Fibroblast of skin of left quadriceps (primary cell): ENCODE measurements at regions not wholly inside any gene's neighbourhood (a gene's known extent, or its start where the extent isn't known, plus 50 kb on each side); places are given as distances from the start of the nearest gene placed in this dataset.

Source experiments
- DNase-seq, 2 experiments: peaks; one replicate each; pipeline ENCODE4 v3.0.0-alpha.2; 2013; ENCODE audit warnings: low read depth in 2 of 2

DNA sequence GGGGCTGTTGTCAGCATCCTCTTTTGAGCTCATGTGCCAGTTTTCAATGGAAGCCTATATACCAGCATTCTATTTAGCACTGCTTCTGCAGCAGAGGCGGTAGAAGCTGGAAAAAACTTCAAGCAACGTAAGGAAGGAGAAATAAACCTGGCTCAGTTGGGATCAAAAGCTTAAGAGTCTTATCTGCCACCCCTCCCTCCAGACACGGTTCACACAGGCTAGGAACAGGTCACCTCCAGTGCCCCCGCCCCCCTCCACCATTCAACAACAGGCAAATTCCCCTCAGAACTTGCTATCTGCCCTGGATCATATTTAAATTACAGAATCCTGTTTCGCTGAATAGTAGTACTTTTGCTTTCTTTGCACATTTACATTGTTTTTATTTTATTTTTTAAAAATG, 384.8 kb upstream of the PKDCC start:
- no peak for DNase-seq

DNA sequence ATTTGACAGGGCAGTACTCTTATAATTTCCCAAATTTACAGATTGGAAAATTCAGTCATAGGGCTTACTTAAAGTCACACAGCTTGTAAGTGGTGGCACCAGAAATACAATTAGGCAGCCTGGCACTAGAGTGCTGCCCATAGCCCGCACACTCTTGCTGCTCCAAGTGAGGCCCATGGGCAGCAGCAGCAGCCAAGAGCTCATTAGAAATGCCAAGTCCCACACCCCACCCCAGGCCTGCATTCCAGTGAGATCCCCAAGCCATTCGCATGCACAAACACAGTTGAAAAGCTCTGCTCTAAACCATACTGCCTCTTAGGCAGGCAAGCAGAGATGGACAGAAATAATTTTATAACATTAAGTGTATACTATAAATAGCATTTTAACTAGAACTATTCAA, 379.3 kb upstream of the PKDCC start:
- DNase-seq: no peak

DNA sequence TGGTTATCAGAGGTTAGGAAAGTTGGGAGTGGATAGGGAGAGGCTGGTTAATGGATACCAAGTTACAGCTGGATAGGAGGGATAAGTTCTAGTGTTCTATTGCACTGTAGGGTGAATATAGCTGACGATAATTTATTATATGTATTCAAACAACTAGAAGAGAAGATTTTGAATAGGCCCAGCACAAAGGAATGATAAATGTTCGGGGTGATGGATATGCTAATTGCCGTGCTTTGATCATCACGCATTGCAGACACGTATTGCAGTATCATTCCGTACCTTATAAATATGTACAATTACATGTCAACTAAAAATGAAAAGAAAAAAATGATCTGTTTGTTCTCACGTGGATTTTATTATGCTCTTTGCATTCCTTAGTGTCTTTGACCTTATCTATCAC, 369.2 kb upstream of the PKDCC start:
- DNase-seq: no peak

DNA sequence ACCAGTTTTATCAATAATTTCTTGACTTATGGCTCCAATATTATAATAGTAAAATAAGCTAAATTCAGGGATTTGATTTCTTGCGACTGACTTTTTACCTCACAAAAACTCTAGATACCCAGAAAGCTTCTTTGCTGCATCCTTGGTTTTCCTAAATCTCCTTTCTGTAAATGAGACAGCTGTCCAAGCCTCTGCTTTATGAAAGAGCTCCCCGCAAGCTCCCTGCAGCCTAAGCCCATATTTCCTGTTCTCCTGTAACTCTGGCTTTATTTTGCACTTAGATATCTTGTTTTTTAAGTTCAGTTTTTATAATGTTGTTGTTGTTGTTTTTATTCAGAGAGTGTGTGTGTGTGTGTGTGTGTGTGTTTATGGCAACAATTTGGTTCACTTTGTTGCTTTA, 361.7 kb upstream of the PKDCC start:
- no peak for DNase-seq

DNA sequence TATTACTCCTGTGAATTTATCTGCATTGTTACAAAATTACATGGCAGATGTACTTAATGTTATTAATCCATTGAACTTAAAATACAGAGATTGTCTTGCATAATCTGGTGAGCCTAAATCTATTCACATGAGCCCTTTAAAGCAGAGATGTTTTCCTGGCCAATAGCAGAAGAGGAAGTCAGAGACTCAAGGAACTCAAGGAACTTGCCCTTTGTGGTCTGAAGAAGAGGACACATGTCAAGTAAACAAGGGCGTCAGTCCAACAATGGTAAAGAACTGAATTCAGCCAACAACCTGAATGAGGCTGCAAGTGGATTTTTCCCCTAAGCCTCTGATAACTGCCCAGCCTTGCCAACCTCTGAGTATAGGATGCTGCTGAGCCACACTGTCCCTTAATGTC, 356.3 kb upstream of the PKDCC start:
- no peak for DNase-seq

DNA sequence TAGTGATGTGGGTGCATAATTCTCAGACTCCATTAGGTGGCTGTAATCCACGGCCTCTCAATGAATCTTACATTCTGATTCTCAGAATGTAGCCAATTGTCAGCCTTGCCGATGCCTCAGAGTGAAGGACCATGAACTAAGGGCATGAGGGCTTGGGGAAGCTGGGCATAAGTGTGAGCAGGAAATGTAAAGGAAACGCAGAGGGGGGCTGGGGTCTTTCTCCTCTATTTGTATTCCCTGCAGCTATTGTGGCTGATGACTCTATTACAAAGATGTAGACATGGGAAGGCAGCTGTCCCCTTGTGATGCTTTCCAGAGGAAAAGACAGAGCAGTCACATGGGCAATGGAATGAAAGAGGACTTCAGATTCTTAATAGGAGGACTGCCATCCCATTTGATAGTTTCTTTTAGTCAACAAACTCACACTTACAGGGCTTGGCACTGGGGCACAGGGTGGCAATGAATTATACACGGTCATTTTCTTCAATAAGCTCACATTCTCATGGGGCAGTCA, 353.2 kb upstream of the PKDCC start:
- DNase-seq: no peak

DNA sequence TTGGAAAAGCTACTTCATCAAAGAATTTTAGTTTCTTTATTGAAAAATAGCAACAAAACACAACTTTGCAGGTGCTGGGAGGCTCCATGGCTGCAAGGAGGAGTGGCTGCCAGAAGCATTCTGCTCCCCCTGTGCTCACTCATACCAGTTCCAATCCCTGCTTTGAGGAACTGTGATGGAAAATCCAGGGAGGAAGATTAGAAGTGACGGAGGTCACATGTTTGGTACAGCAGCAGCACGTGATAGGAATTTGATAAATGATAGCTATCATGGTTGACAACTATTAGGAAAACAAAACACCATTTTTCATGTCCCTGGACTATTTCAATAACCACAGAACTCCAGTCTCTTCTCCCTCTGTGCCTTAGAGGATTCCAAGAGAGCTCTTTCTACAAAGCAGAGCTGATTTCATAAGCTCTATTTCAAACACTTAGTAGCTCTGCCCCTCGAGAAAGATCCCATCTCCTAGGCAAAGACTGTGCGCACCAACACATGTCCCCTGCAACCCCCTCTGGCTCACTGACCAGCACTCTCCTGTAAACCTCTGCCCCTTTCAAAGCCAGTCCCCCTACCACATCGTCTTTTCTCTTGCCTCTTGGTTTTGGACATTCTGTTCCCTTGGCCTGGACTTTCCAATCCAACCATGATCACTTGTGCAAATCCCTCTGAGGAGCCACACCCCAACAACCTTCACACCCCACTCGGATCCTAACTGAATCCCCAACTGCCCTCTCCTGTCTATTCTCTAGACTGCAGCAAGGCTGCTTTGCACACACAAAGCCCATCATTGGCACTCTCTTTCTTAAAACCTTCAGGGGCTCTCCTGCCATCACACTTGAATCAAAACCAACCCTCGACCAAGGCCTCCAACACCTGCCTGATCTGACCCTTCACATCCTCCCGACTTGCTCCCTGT, 352.4 kb upstream of the PKDCC start:
- no peak for DNase-seq

DNA sequence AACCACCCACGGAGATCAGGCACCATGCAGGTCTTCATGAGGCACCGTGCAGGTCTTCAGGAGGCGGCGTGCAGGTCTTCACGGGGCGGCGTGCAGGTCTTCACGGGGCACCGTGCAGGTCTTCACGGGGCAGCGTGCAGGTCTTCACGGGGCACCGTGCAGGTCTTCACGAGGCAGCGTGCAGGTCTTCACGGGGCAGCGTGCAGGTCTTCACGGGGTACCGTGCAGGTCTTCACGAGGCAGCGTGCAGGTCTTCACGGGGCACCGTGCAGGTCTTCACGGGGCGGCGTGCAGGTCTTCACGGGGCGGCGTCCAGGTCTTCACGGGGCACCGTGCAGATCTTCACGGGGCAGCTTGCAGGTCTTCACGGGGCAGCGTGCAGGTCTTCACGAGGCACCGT, 350.4 kb upstream of the PKDCC start:
- DNase-seq: no peak

DNA sequence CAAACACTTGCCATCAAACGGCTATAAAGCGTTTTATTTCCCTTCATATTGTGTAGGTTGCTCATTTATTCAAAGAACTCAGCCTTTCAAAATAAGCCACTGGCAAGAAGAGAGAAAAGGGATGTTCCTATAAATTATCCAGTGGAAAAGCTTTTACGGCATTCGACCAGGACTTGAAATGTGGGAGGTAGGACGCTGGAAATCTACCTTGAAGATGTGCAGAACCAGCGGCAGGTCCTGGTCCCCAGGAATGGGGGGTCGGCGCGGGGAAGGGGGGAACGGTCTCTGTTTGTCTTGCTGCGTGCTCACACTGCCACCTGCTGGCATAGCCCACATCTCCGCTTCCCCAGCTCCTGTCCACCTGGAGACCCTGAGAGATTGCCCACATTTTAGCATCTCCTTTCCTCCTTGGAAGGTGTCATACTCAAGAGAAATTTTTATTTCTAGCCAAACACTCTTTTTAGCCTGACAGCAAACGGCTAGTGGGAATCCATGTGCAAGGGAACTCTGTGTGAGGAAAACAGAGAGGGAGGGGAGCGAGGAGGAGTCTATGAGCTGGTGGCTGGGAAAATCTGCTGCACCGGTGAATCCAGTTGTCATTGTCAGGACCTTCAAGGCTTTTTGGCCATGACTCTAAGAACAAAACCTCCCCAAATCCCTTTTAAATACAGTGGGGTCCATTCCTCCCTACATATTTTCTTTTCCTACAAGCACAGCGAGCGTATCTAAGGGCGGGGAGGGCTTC, 349.0 kb upstream of the PKDCC start:
- DNase-seq: no peak

DNA sequence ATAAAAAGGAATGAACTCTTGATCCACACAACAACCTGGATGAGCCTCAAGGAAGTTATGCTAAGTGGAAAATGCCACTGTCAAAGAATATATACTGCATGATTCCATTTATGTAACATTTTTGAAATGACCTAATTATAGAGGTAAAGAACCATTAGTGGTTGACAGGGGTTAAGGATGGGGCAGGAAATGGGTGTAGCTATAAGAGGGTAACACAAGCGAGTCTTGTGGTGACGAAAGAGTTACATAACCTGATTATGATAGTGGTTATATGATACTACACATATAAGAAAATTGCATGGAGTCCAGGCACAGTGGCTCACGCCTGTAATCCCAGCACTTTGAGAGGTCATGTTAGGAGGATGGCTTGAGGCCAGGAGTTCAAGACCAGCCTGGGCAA, 346.6 kb upstream of the PKDCC start:
- no peak for DNase-seq

DNA sequence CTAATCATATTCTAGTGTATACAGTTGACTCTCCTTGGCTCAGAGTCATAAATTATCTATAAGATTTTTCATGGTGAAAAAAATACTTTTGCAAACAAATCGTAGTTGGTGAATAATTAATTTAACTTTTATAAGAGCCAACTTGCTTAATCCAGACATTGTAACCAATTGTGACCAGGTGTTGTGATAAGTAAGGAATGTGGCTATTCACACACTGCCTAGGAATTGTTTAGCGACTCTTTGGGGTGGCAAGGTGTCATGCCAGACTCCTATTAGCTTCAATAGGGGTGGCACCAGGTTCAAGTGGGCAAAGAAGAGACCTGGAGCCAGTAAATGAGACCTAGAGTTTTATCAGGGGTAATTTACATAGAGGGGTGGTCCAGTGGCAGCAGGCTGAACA, 344.7 kb upstream of the PKDCC start:
- DNase-seq: no peak

DNA sequence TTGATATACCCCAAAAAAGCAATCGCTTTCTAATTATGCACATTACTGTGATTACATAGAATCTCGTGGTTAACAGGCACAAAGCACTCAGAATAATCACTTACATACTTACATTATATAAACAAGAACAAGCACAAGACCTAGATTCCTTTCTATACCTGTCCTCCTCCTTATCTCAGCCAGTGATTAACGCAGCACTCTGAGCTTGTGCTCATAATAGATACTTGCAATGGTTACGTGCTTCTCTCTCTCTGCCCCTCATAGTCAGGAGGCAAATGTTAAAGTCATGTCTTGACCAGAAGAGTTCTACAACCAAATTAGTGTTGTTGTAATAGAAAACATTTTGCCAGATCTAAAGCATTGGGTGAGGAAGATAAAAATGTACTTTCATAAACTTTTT, 342.2 kb upstream of the PKDCC start:
- DNase-seq: no peak

DNA sequence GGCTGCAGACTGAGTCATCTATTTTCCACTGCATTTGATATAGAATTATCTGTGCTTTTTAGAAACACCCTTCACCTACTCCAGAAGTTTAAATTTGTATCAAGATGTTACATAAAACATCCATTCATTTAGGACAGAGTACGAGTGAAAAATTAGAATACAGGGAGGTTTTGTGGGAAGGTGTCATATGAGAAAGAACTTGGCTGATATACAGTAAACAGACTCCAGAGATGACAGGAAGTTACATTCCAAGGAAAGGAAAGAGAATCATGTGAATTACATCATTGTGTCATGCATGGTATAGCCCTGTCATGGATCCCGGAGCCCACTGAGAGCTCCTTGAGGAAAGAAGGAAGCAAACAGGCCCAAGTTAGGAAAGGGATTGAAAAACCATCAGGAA, 341.5 kb upstream of the PKDCC start:
- no peak for DNase-seq

DNA sequence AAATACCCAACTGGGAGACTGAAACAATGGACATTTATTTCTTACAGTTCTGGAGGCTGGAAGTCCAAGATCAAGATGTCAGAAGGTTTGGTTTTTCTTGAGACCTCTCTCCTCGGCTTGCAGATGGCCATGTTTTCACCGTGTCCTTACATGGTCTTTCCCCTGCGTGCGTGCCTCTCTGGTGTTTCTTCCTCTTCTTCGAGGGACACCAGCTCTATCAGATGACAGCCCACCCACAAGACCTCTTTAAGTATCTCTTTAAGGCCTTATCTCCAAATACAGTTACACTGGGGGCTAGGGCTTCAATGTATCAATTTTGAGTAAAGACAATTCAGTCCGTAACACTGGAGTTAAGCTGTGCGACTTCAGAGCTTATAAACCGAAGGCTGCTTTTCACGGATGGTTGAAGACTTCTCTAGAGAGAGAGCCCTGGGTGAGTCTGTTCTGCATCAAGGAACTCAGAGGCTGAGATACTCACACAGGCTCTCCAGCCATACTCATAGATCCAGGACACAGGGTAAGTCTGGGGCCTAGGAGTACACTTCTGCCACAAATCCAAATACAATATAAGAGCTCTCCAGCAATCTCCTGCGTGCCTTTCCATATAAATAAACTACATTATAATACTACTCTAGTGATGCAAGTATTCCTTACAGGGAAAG, 339.9 kb upstream of the PKDCC start:
- no peak for DNase-seq

DNA sequence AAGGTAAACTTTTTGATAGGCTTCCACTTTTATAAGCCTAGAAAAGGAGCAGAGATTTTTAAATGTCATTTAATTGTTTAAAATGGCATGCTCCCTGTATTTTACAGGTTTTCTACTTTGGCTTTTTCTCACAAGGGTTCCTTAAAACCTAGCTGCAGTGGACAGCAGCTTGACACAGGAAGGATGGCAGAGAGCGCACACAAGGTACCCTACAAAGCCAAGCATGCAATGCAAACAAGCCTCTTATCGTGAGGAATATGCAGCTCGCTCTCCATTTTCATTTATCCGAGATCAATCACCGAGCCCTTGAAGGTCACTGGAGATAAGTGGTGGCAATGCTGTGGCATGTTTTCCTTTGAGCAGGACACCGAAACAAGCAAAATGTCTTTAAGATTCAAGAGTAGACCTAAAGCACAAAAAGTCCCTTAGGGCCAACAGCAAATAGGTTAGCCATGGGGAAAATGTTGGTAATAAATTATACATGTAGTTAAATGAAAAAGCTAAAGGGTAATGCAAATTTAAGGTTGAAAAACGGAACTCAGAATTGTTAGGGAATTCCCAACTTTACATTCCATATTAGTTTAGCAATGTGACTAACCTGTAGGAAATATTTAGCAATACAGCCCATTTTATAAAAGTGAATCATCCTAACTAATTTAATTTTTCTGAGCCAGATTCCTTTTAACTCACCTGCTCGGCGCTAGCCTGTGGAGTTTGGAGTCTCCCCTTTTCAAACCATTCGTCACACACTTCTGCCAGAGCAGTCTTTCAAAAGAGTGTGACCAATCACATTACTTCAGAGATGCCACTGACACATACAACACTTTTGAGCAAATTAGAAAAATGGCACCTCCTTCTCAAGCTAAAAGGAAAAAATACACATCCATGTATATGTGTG, 337.9 kb upstream of the PKDCC start:
- no peak for DNase-seq

DNA sequence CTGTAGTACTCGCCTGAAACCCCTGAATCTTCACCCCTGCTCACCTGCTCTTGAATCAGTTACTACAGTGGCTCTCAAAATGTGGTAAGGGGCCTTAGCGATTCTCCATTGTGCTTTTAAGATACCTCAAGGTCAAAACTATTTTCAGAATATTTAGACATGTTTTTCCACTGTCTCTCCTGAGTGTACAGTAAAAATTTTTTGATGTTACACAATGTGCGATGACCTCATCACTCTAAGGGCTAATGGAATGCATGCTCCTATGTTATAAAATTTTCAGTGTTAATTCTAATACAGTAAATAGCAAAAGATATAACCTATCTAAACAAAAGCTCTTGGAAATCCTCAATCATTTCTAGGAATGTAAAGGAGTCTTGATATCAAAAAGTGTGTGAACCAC, 336.9 kb upstream of the PKDCC start:
- DNase-seq: no peak

DNA sequence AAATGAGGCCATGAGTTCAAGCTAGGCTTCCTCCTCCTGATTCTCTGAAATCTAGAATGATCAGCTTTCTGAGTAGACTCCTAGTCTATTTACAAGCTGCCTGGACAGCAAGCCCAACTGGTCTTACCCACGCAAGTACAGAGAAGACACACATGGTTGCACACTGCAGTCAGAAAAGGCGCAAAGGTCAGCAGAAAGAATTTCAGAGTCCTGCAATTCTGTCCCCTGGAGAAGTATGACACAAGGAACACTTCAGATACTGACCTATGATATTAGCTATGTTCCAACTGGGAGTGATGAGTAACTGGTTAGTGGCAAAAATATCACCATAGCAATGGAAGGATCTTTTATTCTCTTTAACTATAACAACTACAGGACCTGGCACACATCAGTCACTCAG, 336.1 kb upstream of the PKDCC start:
- DNase-seq: no peak

DNA sequence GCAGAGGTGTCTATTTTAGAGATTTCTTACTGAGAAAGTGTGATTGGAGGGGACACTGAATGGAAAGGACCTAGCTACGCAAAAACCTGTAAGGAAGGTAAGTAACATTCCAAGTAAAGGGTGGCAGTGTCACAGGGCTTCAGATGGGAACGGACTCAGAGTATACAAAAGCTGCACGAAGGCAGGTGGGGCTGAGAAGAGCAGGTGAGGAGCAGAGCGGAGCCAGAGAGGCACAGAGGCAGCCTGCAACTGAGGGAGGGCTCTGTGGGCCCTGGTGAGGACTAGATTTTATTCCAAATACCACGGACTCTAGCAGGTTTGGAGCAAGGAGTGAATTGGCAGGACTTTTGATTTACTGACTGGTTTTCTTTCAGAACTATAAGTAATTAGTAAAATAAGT, 331.3 kb upstream of the PKDCC start:
- DNase-seq: no peak

DNA sequence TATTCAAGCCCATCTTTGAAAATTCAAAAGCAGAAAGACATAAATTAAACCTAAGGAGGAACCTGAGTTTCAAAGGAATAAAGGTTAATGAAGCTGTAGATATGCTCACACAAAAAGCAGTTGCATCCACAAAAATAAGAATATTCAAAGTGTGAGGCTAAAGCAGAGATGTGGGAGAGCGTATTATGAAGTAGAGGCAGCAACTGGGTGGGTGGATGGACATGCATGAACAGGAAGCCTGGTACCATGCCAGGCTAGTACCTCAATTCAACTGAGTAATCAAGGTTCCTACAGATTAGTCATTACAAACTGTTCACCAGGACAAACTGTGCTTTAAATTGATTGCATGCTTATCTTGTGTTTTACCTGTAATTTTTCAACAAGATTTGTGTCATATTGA, 330.0 kb upstream of the PKDCC start:
- DNase-seq: no peak

DNA sequence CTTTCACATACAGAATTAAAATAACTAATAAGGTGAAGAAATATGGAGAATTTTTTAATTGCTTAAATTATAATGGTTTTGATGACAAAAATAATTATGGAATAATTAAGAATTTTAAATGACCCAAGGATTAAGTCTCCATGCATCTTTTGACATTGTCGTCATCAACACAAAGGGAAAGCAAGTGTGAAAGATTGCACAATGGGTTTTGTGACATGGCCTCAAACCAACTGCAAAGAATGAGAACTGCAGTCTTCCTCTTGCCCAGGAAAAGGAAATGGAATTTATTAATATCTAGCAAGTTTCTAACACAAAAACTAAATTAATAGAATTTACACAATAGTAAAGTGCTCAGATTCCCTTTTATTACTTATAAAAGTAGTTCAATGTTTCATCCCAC, 329.1 kb upstream of the PKDCC start:
- DNase-seq: no peak

DNA sequence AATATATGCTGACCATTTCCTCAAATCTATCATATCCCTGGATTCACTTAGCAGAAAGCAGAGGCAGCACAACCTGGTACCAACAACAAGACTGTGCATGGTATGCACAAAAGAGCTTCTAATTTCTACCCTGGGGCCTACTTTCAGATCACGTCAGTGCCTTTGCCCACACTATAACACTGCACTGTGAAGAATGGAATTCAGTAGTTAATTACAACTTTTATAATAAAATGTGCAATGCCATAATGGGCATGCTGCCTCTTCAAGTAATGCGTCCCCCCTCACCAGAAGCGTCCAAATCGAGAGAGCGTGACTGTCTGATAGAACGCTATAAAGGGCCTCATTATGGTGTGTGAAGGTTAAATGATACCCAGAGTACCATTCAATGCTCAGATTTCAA, 328.1 kb upstream of the PKDCC start:
- no peak for DNase-seq
